Mammary epithelial cell (primary cell): ENCODE measurements at regions not wholly inside any gene's neighbourhood (a gene's known extent, or its start where the extent isn't known, plus 50 kb on each side); places are given as distances from the start of the nearest gene placed in this dataset.

Source experiments
- CTCF ChIP-seq, 2 donors: IDR thresholded peaks in 1 of 2; conservative IDR thresholded peaks in 1 of 2; 2 replicates each; pipeline ENCODE4 v1.5.1; 2011 to 2012; ENCODE audit warnings: inconsistent platforms in 2 of 2, low read length in 2 of 2, mild to moderate bottlenecking in 2 of 2, control low read depth in 1 of 2, low read depth in 1 of 2; ENCODE audit not compliant: insufficient read depth in 1 of 2; ENCODE audit errors: extremely low read depth in 1 of 2
- EZH2 ChIP-seq: IDR thresholded peaks from 2 replicates; pipeline ENCODE4 v1.6.1; 2012; ENCODE audit warnings: low read length, inconsistent platforms, borderline replicate concordance

- TF ChIP-seq CTCF (conservative IDR thresholded peaks at IDR 0.05 in 1 of 2, IDR thresholded peaks at IDR 0.05 in 1 of 2; ENCODE audit: extremely low read depth in 1 of 2, insufficient read depth in 1 of 2, low read depth in 1 of 2, low read length in 2 of 2): no peak
- no peak for TF ChIP-seq EZH2
Observed at GRCh38 chr12:30874455-30875321, 51.9 kb upstream of the TSPAN11 start.
